GM12873 (cell line): ENCODE measurements at regions not wholly inside any gene's neighbourhood (a gene's known extent, or its start where the extent isn't known, plus 50 kb on each side); places are given as distances from the start of the nearest gene placed in this dataset.

Source experiments
- TF ChIP-seq, protein P1 (sequence below): IDR thresholded peaks from 2 replicates; pipeline ENCODE4 v1.5.1; 2012; ENCODE audit warnings: low read depth, mild to moderate bottlenecking, moderate library complexity, low read length, control low read depth; ENCODE audit not compliant: insufficient read depth; ENCODE audit errors: missing control alignments

GRCh38 chr11:37727371-37727770 lies 1129.3 kb upstream of the RAG2 start:
- TF ChIP-seq, protein P1, sequence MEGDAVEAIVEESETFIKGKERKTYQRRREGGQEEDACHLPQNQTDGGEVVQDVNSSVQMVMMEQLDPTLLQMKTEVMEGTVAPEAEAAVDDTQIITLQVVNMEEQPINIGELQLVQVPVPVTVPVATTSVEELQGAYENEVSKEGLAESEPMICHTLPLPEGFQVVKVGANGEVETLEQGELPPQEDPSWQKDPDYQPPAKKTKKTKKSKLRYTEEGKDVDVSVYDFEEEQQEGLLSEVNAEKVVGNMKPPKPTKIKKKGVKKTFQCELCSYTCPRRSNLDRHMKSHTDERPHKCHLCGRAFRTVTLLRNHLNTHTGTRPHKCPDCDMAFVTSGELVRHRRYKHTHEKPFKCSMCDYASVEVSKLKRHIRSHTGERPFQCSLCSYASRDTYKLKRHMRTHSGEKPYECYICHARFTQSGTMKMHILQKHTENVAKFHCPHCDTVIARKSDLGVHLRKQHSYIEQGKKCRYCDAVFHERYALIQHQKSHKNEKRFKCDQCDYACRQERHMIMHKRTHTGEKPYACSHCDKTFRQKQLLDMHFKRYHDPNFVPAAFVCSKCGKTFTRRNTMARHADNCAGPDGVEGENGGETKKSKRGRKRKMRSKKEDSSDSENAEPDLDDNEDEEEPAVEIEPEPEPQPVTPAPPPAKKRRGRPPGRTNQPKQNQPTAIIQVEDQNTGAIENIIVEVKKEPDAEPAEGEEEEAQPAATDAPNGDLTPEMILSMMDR, result no peak

GRCh38 chr11:37724315-37724714 lies 1126.3 kb upstream of the RAG2 start:
- TF ChIP-seq, protein P1, result no peak

DNA sequence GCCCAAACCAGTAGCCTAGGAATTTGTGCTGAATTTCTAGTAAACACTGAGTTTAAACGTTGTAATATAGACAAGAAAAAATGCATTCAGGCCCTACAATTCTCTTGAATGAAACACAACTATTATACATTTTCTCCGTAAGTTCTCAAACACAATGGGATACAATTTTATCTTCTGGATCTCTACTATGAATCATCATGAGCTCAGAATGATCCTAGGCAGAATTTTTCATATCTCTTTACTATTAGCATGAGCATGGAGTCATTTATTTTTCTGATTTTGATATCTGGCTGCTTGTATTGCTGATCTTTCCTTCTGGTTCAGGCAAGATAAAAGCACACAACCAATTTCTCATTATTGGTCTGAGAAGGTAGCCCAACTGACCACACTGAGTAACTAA lies 1123.4 kb upstream of the RAG2 start:
- TF ChIP-seq, protein P1, result no peak

DNA sequence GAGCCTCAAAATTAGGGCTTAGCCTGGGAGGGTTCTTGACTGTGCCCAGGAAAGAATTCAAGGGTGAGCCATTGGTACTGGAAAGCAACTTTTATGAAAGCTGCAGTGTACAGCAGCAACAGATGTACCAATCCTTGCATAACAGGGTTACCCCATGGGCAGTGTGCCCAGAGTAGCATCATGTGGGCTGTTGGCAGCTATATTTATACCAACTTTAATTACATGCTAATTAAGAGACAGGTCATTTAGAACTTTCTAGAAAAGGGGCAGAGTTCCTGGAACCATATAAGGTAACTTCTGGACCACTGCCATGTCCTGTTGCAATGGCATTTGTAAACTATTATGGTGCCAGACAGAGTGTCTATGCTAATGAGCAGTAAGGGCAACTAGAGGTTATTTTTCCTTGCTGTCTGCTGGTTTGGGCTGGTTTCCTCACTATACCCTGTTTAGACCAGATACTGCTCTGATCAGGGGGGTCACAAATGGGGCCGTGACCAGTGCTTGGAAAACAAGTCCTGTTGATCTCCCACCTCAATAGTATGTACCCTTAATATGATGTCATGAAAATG lies 1120.5 kb upstream of the RAG2 start:
- TF ChIP-seq, protein P1, result no peak

DNA sequence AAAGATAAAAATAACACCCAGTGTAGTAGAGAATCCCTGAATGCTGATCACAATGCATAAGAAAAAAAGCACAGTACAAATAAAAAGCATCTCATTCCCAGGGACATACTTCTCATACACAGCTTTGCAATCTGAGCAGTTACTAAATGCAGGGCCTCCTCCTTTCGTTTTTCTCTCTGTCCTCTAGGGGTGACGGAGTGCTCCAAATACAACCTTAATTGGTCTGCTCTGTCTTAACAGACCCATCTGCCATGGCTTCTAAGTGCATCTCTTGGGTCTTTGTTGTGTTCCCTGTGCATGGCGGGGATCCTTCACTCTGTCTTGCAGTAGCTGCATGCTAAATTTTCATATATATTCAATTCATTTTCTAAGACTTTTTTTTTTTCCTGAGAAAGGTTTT lies 1114.2 kb upstream of the RAG2 start:
- TF ChIP-seq, protein P1, result peak; percentile 12

GRCh38 chr11:37710031-37710430 lies 1112.0 kb upstream of the RAG2 start:
- TF ChIP-seq, protein P1, result no peak

GRCh38 chr11:37704791-37705190 lies 1106.8 kb upstream of the RAG2 start:
- TF ChIP-seq, protein P1, result no peak
